PFSK-1 (cell line): ENCODE measurements at regions not wholly inside any gene's neighbourhood (a gene's known extent, or its start where the extent isn't known, plus 50 kb on each side); places are given as distances from the start of the nearest gene placed in this dataset.

Experiments used
- FOXP2 ChIP-seq: optimal IDR thresholded peaks from 2 replicates; pipeline ENCODE3; 2011; ENCODE audit warnings: borderline replicate concordance, control low read depth, inconsistent platforms; ENCODE audit not compliant: insufficient read depth; ENCODE audit errors: extremely low read length, extremely low read depth
- POLR2AphosphoS5 ChIP-seq: IDR thresholded peaks from 2 replicates; pipeline ENCODE4 v1.6.1; 2012; ENCODE audit warnings: low read depth, mild to moderate bottlenecking, control low read depth, low read length, moderate library complexity
- REST ChIP-seq, 2 experiments: IDR thresholded peaks; 2 replicates each; pipeline versions ENCODE4 v1.6.1 to v1.8.0; 2011 to 2012; ENCODE audit warnings: low read depth in 2 of 2, low read length in 2 of 2, control low read depth in 1 of 2, inconsistent platforms in 1 of 2, mild to moderate bottlenecking in 1 of 2, moderate library complexity in 1 of 2; ENCODE audit not compliant: insufficient read depth in 1 of 2
- SIN3A ChIP-seq: IDR thresholded peaks from 2 replicates; pipeline ENCODE4 v1.6.1; 2012; ENCODE audit warnings: mild to moderate bottlenecking, low read length, moderate library complexity, borderline replicate concordance; ENCODE audit not compliant: insufficient read depth
- TAF1 ChIP-seq: IDR thresholded peaks from 2 replicates; pipeline ENCODE4 v1.6.1; 2012; ENCODE audit warnings: low read length, control low read depth, borderline replicate concordance; ENCODE audit not compliant: insufficient read depth

GRCh38 chr9:16289639-16290038 lies 580.8 kb downstream of the BNC2 start:
- TF ChIP-seq TAF1 (no peak), POLR2AphosphoS5 (no peak), SIN3A (no peak), REST (IDR thresholded peaks at IDR 0.05; ENCODE audit: insufficient read depth in 1 of 2, low read depth in 2 of 2, low read length in 2 of 2) (no peak), FOXP2 (no peak)

GRCh38 chr9:16290169-16290568 lies 580.3 kb downstream of the BNC2 start:
- TF ChIP-seq SIN3A = no peak
- no peak for TF ChIP-seq REST (IDR thresholded peaks at IDR 0.05; ENCODE audit: insufficient read depth in 1 of 2, low read depth in 2 of 2, low read length in 2 of 2)
- TF ChIP-seq POLR2AphosphoS5 = no peak
- TF ChIP-seq TAF1 = no peak
- no peak for TF ChIP-seq FOXP2

- no peak for TF ChIP-seq TAF1
- TF ChIP-seq FOXP2 = no peak
- TF ChIP-seq POLR2AphosphoS5 = no peak
- no peak for TF ChIP-seq REST (IDR thresholded peaks at IDR 0.05; ENCODE audit: insufficient read depth in 1 of 2, low read depth in 2 of 2, low read length in 2 of 2)
- no peak for TF ChIP-seq SIN3A
Observed at GRCh38 chr9:16291921-16292320, 578.5 kb downstream of the BNC2 start.

GRCh38 chr9:16293610-16294009 lies 576.9 kb downstream of the BNC2 start:
- TF ChIP-seq POLR2AphosphoS5 (no peak), FOXP2 (no peak), TAF1 (no peak), SIN3A (no peak), REST (IDR thresholded peaks at IDR 0.05; ENCODE audit: insufficient read depth in 1 of 2, low read depth in 2 of 2, low read length in 2 of 2) (no peak)
